DOHH2 (cell line): ENCODE measurements at regions not wholly inside any gene's neighbourhood (a gene's known extent, or its start where the extent isn't known, plus 50 kb on each side); places are given as distances from the start of the nearest gene placed in this dataset.

Source experiments
- CTCF ChIP-seq: fragments of 200-600 bp; sonication (generic); IDR thresholded peaks from one replicate; pipeline ENCODE4 v1.5.1; 2014; ENCODE audit warnings: antibody characterized with exemption, mild to moderate bottlenecking, low read depth, low read length; ENCODE audit not compliant: poor library complexity, severe bottlenecking
- EZH2phosphoT487 ChIP-seq: fragments of 200-600 bp; sonication (generic); IDR thresholded peaks from 2 replicates; pipeline ENCODE4 v1.6.1; 2017; ENCODE audit warnings: borderline replicate concordance, mild to moderate bottlenecking, antibody characterized with exemption, low read length, moderate library complexity, mixed read lengths

- TF ChIP-seq CTCF (no peak), EZH2phosphoT487 (no peak)
Observed at GRCh38 chr10:83182076-83182475, 957.2 kb upstream of the GHITM start.
